SK-N-SH (cell line): ENCODE measurements at regions not wholly inside any gene's neighbourhood (a gene's known extent, or its start where the extent isn't known, plus 50 kb on each side); places are given as distances from the start of the nearest gene placed in this dataset.

Experiments
- CTCF ChIA-PET: fragments of 300-600, 350-600 bp; formaldehyde crosslinking; extraction: SDS; loops from one replicate; lab custom pipeline; 2021; lab: Yijun Ruan, JAX
- POLR2A ChIA-PET: fragments of 350-600 bp; sonication (Branson Sonifier 250); formaldehyde crosslinking; extraction: SDS; loops from one replicate; lab custom pipeline; 2020; ENCODE audit warnings: antibody characterized with exemption, inconsistent platforms; lab: Yijun Ruan, JAX
- DNase-seq: peaks from one replicate; pipeline ENCODE4 v3.0.0; 2012
- H2AFZ ChIP-seq: fragments of 200-600 bp; sonication (generic); 2 replicates; pipeline ENCODE4 v1.8.1; 2016; ENCODE audit warnings: antibody characterized with exemption, mild to moderate bottlenecking, low read depth
- H3F3A ChIP-seq: fragments of 200-600 bp; sonication (generic); replicated peaks from 2 replicates; pipeline ENCODE3; 2016; ENCODE audit warnings: antibody characterized with exemption, mild to moderate bottlenecking; ENCODE audit not compliant: insufficient read depth
- H3K27ac ChIP-seq, 2 experiments: fragments of 200-500 bp in 1 of 2; fragments of 200-600 bp in 1 of 2; sonication (Bioruptor generic) in 1 of 2; sonication (generic), shearing (Covaris generic) in 1 of 2; 2 replicates each; pipeline versions ENCODE4 v1.5.1 to v1.6.1; 2014 to 2016; ENCODE audit warnings: low read depth in 2 of 2, inconsistent platforms in 1 of 2, low read length in 1 of 2, mild to moderate bottlenecking in 1 of 2, mixed read lengths in 1 of 2
- H3K27me3 ChIP-seq: fragments of 200-600 bp; sonication (generic), shearing (Covaris generic); 2 replicates; pipeline ENCODE4 v1.6.1; 2016; ENCODE audit warnings: mixed run types; ENCODE audit not compliant: insufficient read depth
- H3K36me3 ChIP-seq, 2 experiments: fragments of 200-500 bp in 1 of 2; fragments of 200-600 bp in 1 of 2; sonication (Bioruptor generic) in 1 of 2; sonication (generic) in 1 of 2; replicated peaks in 1 of 2; 2 replicates each; pipeline versions ENCODE3 to v1.5.1; 2014 to 2016; ENCODE audit warnings: low read length in 1 of 2, mild to moderate bottlenecking in 1 of 2; ENCODE audit not compliant: insufficient read depth in 2 of 2, control insufficient read depth in 1 of 2
- H3K4me1 ChIP-seq, 2 experiments: fragments of 200-500 bp in 1 of 2; fragments of 200-600 bp in 1 of 2; sonication (Bioruptor generic) in 1 of 2; sonication (generic), shearing (Covaris generic) in 1 of 2; 2 replicates each; pipeline versions ENCODE4 v1.5.1 to v1.6.1; 2014 to 2016; ENCODE audit warnings: low read depth in 1 of 2, low read length in 1 of 2, mixed run types in 1 of 2; ENCODE audit not compliant: insufficient read depth in 2 of 2, control insufficient read depth in 1 of 2
- H3K4me2 ChIP-seq: fragments of 200-600 bp; sonication (generic), shearing (Covaris generic); 2 replicates; pipeline ENCODE4 v1.6.1; 2017; ENCODE audit warnings: mixed run types
- H3K4me3 ChIP-seq, 2 experiments: fragments of 200-500 bp in 1 of 2; fragments of 200-600 bp in 1 of 2; sonication (Bioruptor generic) in 1 of 2; sonication (generic), shearing (Covaris generic) in 1 of 2; 2 replicates each; pipeline versions ENCODE4 v1.5.1 to v1.8.1; 2014 to 2016; ENCODE audit warnings: low read depth in 2 of 2, inconsistent platforms in 1 of 2, low read length in 1 of 2, mild to moderate bottlenecking in 1 of 2, mixed read lengths in 1 of 2, moderate library complexity in 1 of 2
- H3K79me2 ChIP-seq: fragments of 200-600 bp; sonication (generic); 2 replicates; pipeline ENCODE4 v1.8.1; 2017; ENCODE audit warnings: mild to moderate bottlenecking; ENCODE audit not compliant: insufficient read depth
- H3K9ac ChIP-seq: fragments of 200-600 bp; sonication (generic); 2 replicates; pipeline ENCODE4 v1.6.1; 2017; ENCODE audit warnings: mixed run types
- H3K9me2 ChIP-seq: fragments of 200-600 bp; sonication (generic); 2 replicates; pipeline ENCODE4 v1.6.1; 2017; ENCODE audit warnings: mixed run types
- H3K9me3 ChIP-seq: fragments of 200-600 bp; sonication (generic); 2 replicates; pipeline ENCODE4 v1.6.1; 2017; ENCODE audit warnings: mixed run types, mild to moderate bottlenecking, moderate library complexity
- H4K20me1 ChIP-seq: fragments of 200-600 bp; sonication (generic); 2 replicates; pipeline ENCODE4 v1.6.1; 2017; ENCODE audit warnings: mild to moderate bottlenecking, mixed run types; ENCODE audit not compliant: insufficient read depth
- ELF1 ChIP-seq: IDR thresholded peaks from 2 replicates; pipeline ENCODE4 v1.4.0; 2012
- EZH2phosphoT487 ChIP-seq: fragments of 200-600 bp; sonication (generic); IDR thresholded peaks from 2 replicates; pipeline ENCODE4 v1.6.1; 2017; ENCODE audit warnings: low read depth, mixed run types, mild to moderate bottlenecking, antibody characterized with exemption, moderate library complexity, borderline replicate concordance
- FOSL2 ChIP-seq: IDR thresholded peaks from 2 replicates; pipeline ENCODE4 v1.4.0; 2012; ENCODE audit warnings: low read depth, mild to moderate bottlenecking, moderate library complexity, borderline replicate concordance
- FOXJ3 ChIP-seq: sonication (generic); formaldehyde crosslinking; IDR thresholded peaks from 2 replicates; pipeline ENCODE4 v1.5.1; 2020; ENCODE audit warnings: mild to moderate bottlenecking, missing genetic modification reagents
- FOXM1 ChIP-seq: IDR thresholded peaks from 2 replicates; pipeline ENCODE4 v1.4.0; 2012; ENCODE audit warnings: low read depth, mild to moderate bottlenecking
- GABPA ChIP-seq: IDR thresholded peaks from 2 replicates; pipeline ENCODE4 v1.4.0; 2012; ENCODE audit warnings: low read depth, mild to moderate bottlenecking
- GATA2 ChIP-seq: sonication (generic); formaldehyde crosslinking; IDR thresholded peaks from 2 replicates; pipeline ENCODE4 v1.5.0; 2020; ENCODE audit warnings: mild to moderate bottlenecking, missing genetic modification reagents
- JUND ChIP-seq: IDR thresholded peaks from 2 replicates; pipeline ENCODE4 v1.4.0; 2012
- MXI1 ChIP-seq: IDR thresholded peaks from 2 replicates; pipeline ENCODE4 v1.6.1; 2012; ENCODE audit warnings: mild to moderate bottlenecking, low read depth, low read length, improper control_type of control experiment
- NFIC ChIP-seq: IDR thresholded peaks from 2 replicates; pipeline ENCODE4 v1.4.0; 2012; ENCODE audit warnings: borderline replicate concordance
- POLR2AphosphoS5 ChIP-seq: IDR thresholded peaks from 2 replicates; pipeline ENCODE4 v1.6.1; 2012; ENCODE audit warnings: low read depth, low read length
- RAD21 ChIP-seq: IDR thresholded peaks from 2 replicates; pipeline ENCODE4 v1.6.1; 2012; ENCODE audit warnings: mild to moderate bottlenecking, low read length
- RFX5 ChIP-seq: IDR thresholded peaks from 2 replicates; pipeline ENCODE4 v1.6.1; 2012; ENCODE audit warnings: mild to moderate bottlenecking, improper control_type of control experiment, low read length
- RXRA ChIP-seq: IDR thresholded peaks from 2 replicates; pipeline ENCODE4 v1.4.0; 2012; ENCODE audit warnings: low read depth, mild to moderate bottlenecking, borderline replicate concordance
- SMC3 ChIP-seq: IDR thresholded peaks from 2 replicates; pipeline ENCODE4 v1.6.1; 2012; ENCODE audit warnings: low read depth, low read length, improper control_type of control experiment
- TAF1 ChIP-seq: IDR thresholded peaks from 2 replicates; pipeline ENCODE4 v1.6.1; 2012; ENCODE audit warnings: low read depth, mild to moderate bottlenecking, low read length, moderate library complexity, borderline replicate concordance
- TEAD4 ChIP-seq: IDR thresholded peaks from 2 replicates; pipeline ENCODE4 v1.4.0; 2012; ENCODE audit warnings: mild to moderate bottlenecking, borderline replicate concordance; ENCODE audit not compliant: insufficient read depth
- WGBS: methylation state at CpG from one replicate; pipeline ENCODE4 v1.1.6; 2017; ENCODE audit warnings: low lambda C conversion rate; 5-methylcytosine and 5-hydroxymethylcytosine counted together
- TF ChIP-seq, protein P1 (sequence below): IDR thresholded peaks from 2 replicates; pipeline ENCODE4 v1.6.1; 2012; ENCODE audit warnings: mild to moderate bottlenecking, low read depth, low read length, moderate library complexity
- TF ChIP-seq, protein P2 (sequence below): fragments of 200-600 bp; sonication (generic); IDR thresholded peaks from 2 replicates; pipeline ENCODE4 v1.6.1; 2017; ENCODE audit warnings: antibody characterized with exemption, mild to moderate bottlenecking, moderate library complexity
- TF ChIP-seq, protein P3 (sequence below): IDR thresholded peaks from 2 replicates; pipeline ENCODE4 v1.4.0; 2012; ENCODE audit warnings: low read depth

DNA sequence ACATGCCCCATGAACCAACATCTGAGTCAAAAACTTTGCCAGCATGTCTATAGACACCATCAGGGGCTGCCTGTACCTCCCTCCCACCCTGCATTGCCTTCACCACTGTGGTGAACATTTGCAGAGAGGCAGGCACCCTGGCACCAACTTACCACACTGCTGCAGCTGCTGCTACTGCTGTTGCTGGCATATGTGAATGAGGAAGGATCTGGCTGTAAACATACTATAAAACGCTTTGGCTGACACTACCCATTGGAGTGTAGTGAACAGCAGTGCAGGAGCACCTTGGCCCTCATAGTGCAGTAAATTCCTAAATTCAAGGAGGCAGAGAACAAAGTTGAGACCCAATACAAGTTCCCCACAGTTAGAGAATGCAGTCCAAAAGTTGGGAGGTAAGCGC lies 90.6 kb upstream of the SPIN4 start:
- no peaks in the 10 kb centered on the region for H3K9me2 ChIP-seq
- no peaks in the 10 kb centered on the region for H3K27me3 ChIP-seq
- TF ChIP-seq EZH2phosphoT487 (no peak), GABPA (no peak), FOXJ3 (no peak), NFIC (no peak), RAD21 (no peak), MXI1 (no peak), TEAD4 (no peak)
- TF ChIP-seq, protein P1, sequence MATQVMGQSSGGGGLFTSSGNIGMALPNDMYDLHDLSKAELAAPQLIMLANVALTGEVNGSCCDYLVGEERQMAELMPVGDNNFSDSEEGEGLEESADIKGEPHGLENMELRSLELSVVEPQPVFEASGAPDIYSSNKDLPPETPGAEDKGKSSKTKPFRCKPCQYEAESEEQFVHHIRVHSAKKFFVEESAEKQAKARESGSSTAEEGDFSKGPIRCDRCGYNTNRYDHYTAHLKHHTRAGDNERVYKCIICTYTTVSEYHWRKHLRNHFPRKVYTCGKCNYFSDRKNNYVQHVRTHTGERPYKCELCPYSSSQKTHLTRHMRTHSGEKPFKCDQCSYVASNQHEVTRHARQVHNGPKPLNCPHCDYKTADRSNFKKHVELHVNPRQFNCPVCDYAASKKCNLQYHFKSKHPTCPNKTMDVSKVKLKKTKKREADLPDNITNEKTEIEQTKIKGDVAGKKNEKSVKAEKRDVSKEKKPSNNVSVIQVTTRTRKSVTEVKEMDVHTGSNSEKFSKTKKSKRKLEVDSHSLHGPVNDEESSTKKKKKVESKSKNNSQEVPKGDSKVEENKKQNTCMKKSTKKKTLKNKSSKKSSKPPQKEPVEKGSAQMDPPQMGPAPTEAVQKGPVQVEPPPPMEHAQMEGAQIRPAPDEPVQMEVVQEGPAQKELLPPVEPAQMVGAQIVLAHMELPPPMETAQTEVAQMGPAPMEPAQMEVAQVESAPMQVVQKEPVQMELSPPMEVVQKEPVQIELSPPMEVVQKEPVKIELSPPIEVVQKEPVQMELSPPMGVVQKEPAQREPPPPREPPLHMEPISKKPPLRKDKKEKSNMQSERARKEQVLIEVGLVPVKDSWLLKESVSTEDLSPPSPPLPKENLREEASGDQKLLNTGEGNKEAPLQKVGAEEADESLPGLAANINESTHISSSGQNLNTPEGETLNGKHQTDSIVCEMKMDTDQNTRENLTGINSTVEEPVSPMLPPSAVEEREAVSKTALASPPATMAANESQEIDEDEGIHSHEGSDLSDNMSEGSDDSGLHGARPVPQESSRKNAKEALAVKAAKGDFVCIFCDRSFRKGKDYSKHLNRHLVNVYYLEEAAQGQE, result no peak
- TF ChIP-seq, protein P2, sequence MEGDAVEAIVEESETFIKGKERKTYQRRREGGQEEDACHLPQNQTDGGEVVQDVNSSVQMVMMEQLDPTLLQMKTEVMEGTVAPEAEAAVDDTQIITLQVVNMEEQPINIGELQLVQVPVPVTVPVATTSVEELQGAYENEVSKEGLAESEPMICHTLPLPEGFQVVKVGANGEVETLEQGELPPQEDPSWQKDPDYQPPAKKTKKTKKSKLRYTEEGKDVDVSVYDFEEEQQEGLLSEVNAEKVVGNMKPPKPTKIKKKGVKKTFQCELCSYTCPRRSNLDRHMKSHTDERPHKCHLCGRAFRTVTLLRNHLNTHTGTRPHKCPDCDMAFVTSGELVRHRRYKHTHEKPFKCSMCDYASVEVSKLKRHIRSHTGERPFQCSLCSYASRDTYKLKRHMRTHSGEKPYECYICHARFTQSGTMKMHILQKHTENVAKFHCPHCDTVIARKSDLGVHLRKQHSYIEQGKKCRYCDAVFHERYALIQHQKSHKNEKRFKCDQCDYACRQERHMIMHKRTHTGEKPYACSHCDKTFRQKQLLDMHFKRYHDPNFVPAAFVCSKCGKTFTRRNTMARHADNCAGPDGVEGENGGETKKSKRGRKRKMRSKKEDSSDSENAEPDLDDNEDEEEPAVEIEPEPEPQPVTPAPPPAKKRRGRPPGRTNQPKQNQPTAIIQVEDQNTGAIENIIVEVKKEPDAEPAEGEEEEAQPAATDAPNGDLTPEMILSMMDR, result no peak
- CTCF ChIA-PET, result no interaction called here
- H3K4me1 ChIP-seq, result no peaks in the 10 kb centered on the region
- H2AFZ ChIP-seq, result no peak overlapping the region
- no peak overlapping the region for H3K4me2 ChIP-seq
- H3K79me2 ChIP-seq, result no peaks in the 10 kb centered on the region; the same call in 1 of the 2 replicates
- no peak overlapping the region for H3K9ac ChIP-seq
- DNase-seq, result no peak
- H3K36me3 ChIP-seq, result no peaks in the 10 kb centered on the region
- H4K20me1 ChIP-seq, result no peaks in the 10 kb centered on the region
- no peak overlapping the region for H3K4me3 ChIP-seq
- POLR2A ChIA-PET, result no interaction called here
- no peak overlapping the region for H3K27ac ChIP-seq
- WGBS, result 59% methylated on average over 2 of the region's 2 CpGs
- no peaks in the 10 kb centered on the region for H3F3A ChIP-seq
- H3K9me3 ChIP-seq, result no peaks in the 10 kb centered on the region

DNA sequence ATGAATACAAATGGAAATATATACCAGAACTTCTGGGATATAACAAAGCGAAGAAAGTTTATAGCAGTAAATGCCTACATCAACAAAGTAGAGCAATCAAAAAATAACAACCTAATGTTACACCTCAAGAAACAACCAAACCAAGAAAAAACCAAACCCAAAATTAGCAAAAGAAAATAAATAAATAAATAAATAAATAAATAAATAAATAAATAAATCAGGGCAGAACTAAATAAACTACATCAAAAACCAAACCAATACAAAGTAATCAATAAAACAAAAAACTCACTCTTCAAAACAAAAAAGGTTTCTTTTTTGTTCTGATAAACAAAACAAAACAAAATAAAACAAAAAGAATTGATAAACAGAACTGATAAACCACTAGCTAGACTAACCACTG lies 88.4 kb upstream of the SPIN4 start:
- Histone ChIP-seq H3F3A (no peaks in the 10 kb centered on the region), H4K20me1 (no peaks in the 10 kb centered on the region), H3K27ac (no peak overlapping the region), H3K4me2 (no peak overlapping the region), H3K9ac (no peak overlapping the region), H3K36me3 (no peaks in the 10 kb centered on the region), H3K4me1 (no peaks in the 10 kb centered on the region; a peak in 1 of 4 replicates), H3K4me3 (no peak overlapping the region), H2AFZ (no peak overlapping the region), H3K9me2 (no peaks in the 10 kb centered on the region), H3K27me3 (no peaks in the 10 kb centered on the region), H3K79me2 (no peaks in the 10 kb centered on the region; the same call in 1 of the 2 replicates), H3K9me3 (no peaks in the 10 kb centered on the region)
- CTCF ChIA-PET, result no interaction called here
- WGBS, result 51% methylated on average over 1 of the region's 1 CpG
- POLR2A ChIA-PET, result no interaction called here
- DNase-seq, result no peak
- TF ChIP-seq GATA2 (CRISPR knock-in tag) (no peak), FOXM1 (no peak), NFIC (no peak), JUND (no peak), ELF1 (no peak), SMC3 (no peak), TAF1 (no peak), RFX5 (no peak), RXRA (no peak), FOSL2 (no peak), POLR2AphosphoS5 (no peak)
- TF ChIP-seq, protein P3, sequence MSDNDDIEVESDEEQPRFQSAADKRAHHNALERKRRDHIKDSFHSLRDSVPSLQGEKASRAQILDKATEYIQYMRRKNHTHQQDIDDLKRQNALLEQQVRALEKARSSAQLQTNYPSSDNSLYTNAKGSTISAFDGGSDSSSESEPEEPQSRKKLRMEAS, result no peak
- TF ChIP-seq, protein P1, result no peak
